H1 (cell line): ENCODE measurements at regions not wholly inside any gene's neighbourhood (a gene's known extent, or its start where the extent isn't known, plus 50 kb on each side); places are given as distances from the start of the nearest gene placed in this dataset.

Source experiments
- CTCF ChIA-PET: fragments of 300-600 bp; sonication (Branson Sonifier 250); formaldehyde crosslinking; loops from one replicate; lab custom pipeline; 2021; ENCODE audit not compliant: partially characterized antibody; lab: Charles Lee
- POLR2A ChIA-PET: fragments of 300-600 bp; sonication (Branson Sonifier 250); formaldehyde crosslinking; loops from one replicate; lab custom pipeline; 2021; ENCODE audit warnings: inconsistent platforms; ENCODE audit not compliant: partially characterized antibody; lab: Charles Lee
- DNase-seq, 2 experiments: peaks; one replicate each; pipeline versions ENCODE4 v3.0.0 to v3.0.0-alpha.2; 2010 to 2022; ENCODE audit warnings: low spot score in 2 of 2, low read depth in 1 of 2, mixed read lengths in 1 of 2
- FAIRE-seq: peaks from 2 replicates; lab custom pipeline; 2011; peaks lifted over from hg19 to GRCh38; lab: Jason Lieb, UNC
- H2AFZ ChIP-seq: 2 replicates; pipeline ENCODE4 v1.8.1; 2012; ENCODE audit warnings: low read length, inconsistent platforms
- H2AK5ac ChIP-seq: 2 replicates; pipeline ENCODE4 v1.6.1; 2013; ENCODE audit warnings: low read depth, low read length
- H2BK120ac ChIP-seq: replicated peaks from 2 replicates; pipeline ENCODE3; 2013; ENCODE audit warnings: low read depth, low read length, inconsistent platforms
- H2BK12ac ChIP-seq: 2 replicates; pipeline ENCODE4 v1.6.1; 2013; ENCODE audit warnings: low read depth, low read length
- H2BK15ac ChIP-seq: 2 replicates; pipeline ENCODE4 v1.6.1; 2013; ENCODE audit warnings: low read length
- H2BK20ac ChIP-seq: 2 replicates; pipeline ENCODE4 v1.6.1; 2013; ENCODE audit warnings: low read length
- H2BK5ac ChIP-seq: 2 replicates; pipeline ENCODE4 v1.6.1; 2013; ENCODE audit warnings: low read depth, low read length
- H3K14ac ChIP-seq: 2 replicates; pipeline ENCODE4 v1.6.1; 2013; ENCODE audit warnings: inconsistent platforms; ENCODE audit not compliant: insufficient read length
- H3K18ac ChIP-seq: 2 replicates; pipeline ENCODE4 v1.6.1; 2013; ENCODE audit warnings: low read length; ENCODE audit errors: extremely low read depth
- H3K23ac ChIP-seq: 2 replicates; pipeline ENCODE4 v1.6.1; 2013; ENCODE audit warnings: inconsistent platforms; ENCODE audit not compliant: insufficient read length
- H3K23me2 ChIP-seq: 2 replicates; pipeline ENCODE4 v1.6.1; 2013; ENCODE audit warnings: low read depth, low read length
- H3K27ac ChIP-seq: 2 replicates; pipeline ENCODE4 v1.6.1; 2011; ENCODE audit warnings: low read depth, low read length, inconsistent platforms
- H3K27me3 ChIP-seq, 4 experiments: replicated peaks in 1 of 4; 1 replicate in 1 of 4; 2 replicates in 3 of 4; pipeline versions ENCODE4 v1.6.1 to v1.8.1; 2011 to 2013; ENCODE audit warnings: low read length in 3 of 4, mild to moderate bottlenecking in 3 of 4, inconsistent platforms in 2 of 4, mixed read lengths in 2 of 4, moderate library complexity in 1 of 4; ENCODE audit not compliant: control insufficient read depth in 3 of 4, insufficient read depth in 3 of 4; ENCODE audit errors: extremely low read depth in 1 of 4
- H3K36me3 ChIP-seq, 4 experiments: 2 replicates each; pipeline versions ENCODE4 v1.6.1 to v1.8.1; 2011 to 2013; ENCODE audit warnings: mild to moderate bottlenecking in 4 of 4, low read length in 3 of 4, moderate library complexity in 2 of 4, control low read depth in 1 of 4, inconsistent platforms in 1 of 4; ENCODE audit not compliant: insufficient read depth in 4 of 4, control insufficient read depth in 2 of 4
- H3K4ac ChIP-seq: replicated peaks from 2 replicates; pipeline ENCODE3; 2013; ENCODE audit warnings: low read length, low read depth, mixed read lengths, inconsistent platforms; ENCODE audit not compliant: insufficient read length
- H3K4me1 ChIP-seq, 4 experiments: replicated peaks in 1 of 4; 1 replicate in 1 of 4; 2 replicates in 3 of 4; pipeline versions ENCODE4 v1.6.1 to v1.8.1; 2011 to 2013; ENCODE audit warnings: low read length in 3 of 4, inconsistent platforms in 2 of 4, mixed read lengths in 1 of 4; ENCODE audit not compliant: insufficient read depth in 4 of 4, control insufficient read depth in 3 of 4
- H3K4me2 ChIP-seq, 2 experiments: 2 replicates each; pipeline versions ENCODE4 v1.6.1 to v1.8.1; 2011 to 2013; ENCODE audit warnings: low read depth in 2 of 2, low read length in 2 of 2, control low read depth in 1 of 2, inconsistent platforms in 1 of 2, mild to moderate bottlenecking in 1 of 2; ENCODE audit not compliant: insufficient read depth in 1 of 2
- H3K4me3 ChIP-seq, 4 experiments: fragments of 200-600, 300-600 bp in 1 of 4; sonication (generic), shearing (Covaris generic), sonication (Bioruptor Twin) in 1 of 4; 2 replicates each; pipeline versions ENCODE4 v1.5.1 to v1.8.1; 2011 to 2016; ENCODE audit warnings: low read length in 4 of 4, low read depth in 3 of 4, control low read depth in 2 of 4, inconsistent platforms in 2 of 4, mild to moderate bottlenecking in 2 of 4, mixed read lengths in 1 of 4, moderate library complexity in 1 of 4; ENCODE audit not compliant: insufficient read depth in 2 of 4; ENCODE audit errors: extremely low read depth in 1 of 4
- H3K56ac ChIP-seq: replicated peaks from 2 replicates; pipeline ENCODE3; 2013; ENCODE audit warnings: low read depth, mild to moderate bottlenecking, mixed read lengths, low read length, inconsistent platforms; ENCODE audit not compliant: insufficient read length
- H3K79me1 ChIP-seq: 2 replicates; pipeline ENCODE4 v1.6.1; 2013; ENCODE audit warnings: low read depth, low read length, control low read depth
- H3K79me2 ChIP-seq, 2 experiments: 2 replicates each; pipeline versions ENCODE4 v1.6.1 to v1.8.1; 2012 to 2013; ENCODE audit warnings: low read length in 2 of 2, mild to moderate bottlenecking in 2 of 2, inconsistent platforms in 1 of 2; ENCODE audit not compliant: insufficient read depth in 2 of 2, control insufficient read depth in 1 of 2
- H3K9ac ChIP-seq, 4 experiments: replicated peaks in 1 of 4; 1 replicate in 1 of 4; 2 replicates in 3 of 4; pipeline versions ENCODE4 v1.6.1 to v1.8.1; 2011 to 2013; ENCODE audit warnings: low read depth in 3 of 4, low read length in 3 of 4, control low read depth in 2 of 4, mild to moderate bottlenecking in 2 of 4, moderate library complexity in 2 of 4, inconsistent platforms in 1 of 4; ENCODE audit errors: extremely low read depth in 1 of 4
- H3K9me3 ChIP-seq, 2 experiments: 2 replicates each; pipeline versions ENCODE4 v1.6.1 to v1.8.1; 2012 to 2013; ENCODE audit warnings: mild to moderate bottlenecking in 2 of 2, moderate library complexity in 2 of 2, control low read depth in 1 of 2, inconsistent platforms in 1 of 2, low read depth in 1 of 2, low read length in 1 of 2, mixed read lengths in 1 of 2; ENCODE audit not compliant: insufficient read depth in 2 of 2
- H4K20me1 ChIP-seq, 2 experiments: replicated peaks in 1 of 2; 2 replicates each; pipeline versions ENCODE3 to v1.8.1; 2011 to 2013; ENCODE audit warnings: inconsistent platforms in 2 of 2, low read length in 2 of 2, mild to moderate bottlenecking in 1 of 2; ENCODE audit not compliant: insufficient read depth in 2 of 2, control insufficient read depth in 1 of 2
- H4K5ac ChIP-seq: 2 replicates; pipeline ENCODE4 v1.6.1; 2013; ENCODE audit warnings: low read length, low read depth, mixed read lengths, inconsistent platforms; ENCODE audit not compliant: insufficient read length
- H4K8ac ChIP-seq: 2 replicates; pipeline ENCODE4 v1.8.0; 2013; ENCODE audit warnings: mild to moderate bottlenecking, moderate library complexity, low read length, inconsistent platforms; ENCODE audit not compliant: insufficient read depth; ENCODE audit errors: extremely low read depth
- H4K91ac ChIP-seq: replicated peaks from 2 replicates; pipeline ENCODE3; 2013; ENCODE audit warnings: low read length, mixed read lengths, inconsistent platforms; ENCODE audit not compliant: insufficient read length
- CHD1 ChIP-seq: IDR thresholded peaks from 2 replicates; pipeline ENCODE4 v1.6.1; 2012; ENCODE audit warnings: low read depth, low read length, improper control_type of control experiment
- JUND ChIP-seq: IDR thresholded peaks from 2 replicates; pipeline ENCODE4 v1.6.1; 2011; ENCODE audit warnings: mild to moderate bottlenecking, improper control_type of control experiment, low read length
- KDM1A ChIP-seq: fragments of 200-600, 300-600 bp; sonication (generic); IDR thresholded peaks from 2 replicates; pipeline ENCODE4 v1.7.1; 2016; ENCODE audit warnings: mild to moderate bottlenecking, low read length, borderline replicate concordance
- POLR2AphosphoS5 ChIP-seq: IDR thresholded peaks from 2 replicates; pipeline ENCODE4 v1.6.1; 2011; ENCODE audit warnings: low read depth, low read length
- RBBP5 ChIP-seq: IDR thresholded peaks from 2 replicates; pipeline ENCODE4 v1.7.1; 2012; ENCODE audit warnings: low read depth, mild to moderate bottlenecking, inconsistent platforms, low read length, moderate library complexity, borderline replicate concordance
- SP2 ChIP-seq: IDR thresholded peaks from 2 replicates; pipeline ENCODE4 v1.6.1; 2012; ENCODE audit warnings: mild to moderate bottlenecking, low read length, inconsistent platforms
- TCF12 ChIP-seq: IDR thresholded peaks from 2 replicates; pipeline ENCODE4 v1.6.1; 2011; ENCODE audit warnings: low read depth, mild to moderate bottlenecking, low read length
- TEAD4 ChIP-seq: IDR thresholded peaks from 2 replicates; pipeline ENCODE4 v1.6.1; 2012; ENCODE audit warnings: low read depth, low read length, inconsistent platforms, mixed read lengths
- YY1 ChIP-seq: IDR thresholded peaks from 2 replicates; pipeline ENCODE4 v1.6.1; 2011; ENCODE audit warnings: low read depth, mild to moderate bottlenecking, low read length
- WGBS, 2 experiments: shearing (Covaris generic) in 1 of 2; methylation state at CpG; one replicate each; pipeline versions ENCODE4 v1.1.6 to v1.1.7; 2013 to 2015; ENCODE audit warnings: low lambda C conversion rate in 2 of 2, mixed read lengths in 2 of 2, inconsistent platforms in 1 of 2, low coverage in 1 of 2, missing lambda C conversion rate in 1 of 2; ENCODE audit not compliant: insufficient replicate concordance in 2 of 2, insufficient coverage in 1 of 2, insufficient read length in 1 of 2; ENCODE audit errors: extremely low coverage in 1 of 2, missing lambda C conversion rate in 1 of 2; 5-methylcytosine and 5-hydroxymethylcytosine counted together
- TF ChIP-seq, protein P1 (sequence below), 3 experiments: IDR thresholded peaks; 1 replicate in 2 of 3; 2 replicates in 1 of 3; pipeline versions ENCODE4 v1.5.1 to v1.6.1; 2011; ENCODE audit warnings: low read length in 3 of 3, mild to moderate bottlenecking in 3 of 3, inconsistent platforms in 2 of 3, low read depth in 1 of 3, moderate library complexity in 1 of 3; ENCODE audit not compliant: insufficient read depth in 1 of 3; ENCODE audit errors: control extremely low read depth in 1 of 3
- TF ChIP-seq, protein P2 (sequence below): IDR thresholded peaks from 2 replicates; pipeline ENCODE4 v1.6.1; 2011; ENCODE audit warnings: low read depth, mild to moderate bottlenecking, low read length; ENCODE audit not compliant: insufficient read depth

DNA sequence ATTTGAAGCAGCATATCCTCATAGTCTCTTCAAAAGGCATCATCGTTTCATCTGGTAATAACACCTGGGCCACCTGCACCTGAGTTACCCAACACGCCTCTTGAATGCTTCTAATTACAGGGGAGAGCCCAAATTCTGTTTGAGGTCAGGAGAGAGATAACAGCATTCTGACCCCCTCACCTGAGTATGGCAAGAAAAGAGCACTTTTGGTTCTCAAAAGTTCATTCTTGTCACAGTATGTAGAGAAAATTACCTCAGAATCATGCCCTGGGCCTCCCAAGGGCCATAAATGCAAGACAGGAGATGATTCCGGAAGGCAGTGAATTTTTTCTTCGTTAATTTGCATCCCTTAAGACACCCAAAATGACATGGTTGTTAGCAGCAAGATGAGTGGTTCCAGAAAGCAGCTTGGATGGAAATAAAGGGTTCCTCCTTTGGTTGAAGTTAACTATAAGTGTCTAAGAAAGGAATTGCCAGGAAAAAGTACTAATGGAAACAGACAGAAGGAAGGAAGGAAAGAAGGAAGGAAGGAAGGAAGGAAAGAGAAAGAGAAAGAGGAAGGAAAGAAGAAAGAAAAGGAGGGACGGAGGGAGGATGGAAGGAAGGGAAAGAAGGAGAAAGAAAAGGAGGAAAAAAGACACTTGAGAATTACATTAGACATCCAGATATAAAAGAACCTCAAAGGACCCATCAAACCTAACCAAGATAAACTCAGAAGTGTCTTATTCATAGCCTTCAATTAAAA lies 228.4 kb upstream of the RHOBTB1 start:
- H3K23ac ChIP-seq = no peak overlapping the region
- H2AK5ac ChIP-seq = no peak overlapping the region
- H4K91ac ChIP-seq = no peak overlapping the region
- H4K20me1 ChIP-seq = no peaks in the 10 kb centered on the region
- H3K9me3 ChIP-seq = no peaks in the 10 kb centered on the region
- no peak overlapping the region for H3K27ac ChIP-seq
- no peaks in the 10 kb centered on the region for H3K4me1 ChIP-seq
- CTCF ChIA-PET = no interaction called here
- H2BK15ac ChIP-seq = no peak overlapping the region
- no peak overlapping the region for H4K8ac ChIP-seq
- WGBS, 2 experiments = 86% methylated on average over 5 of the region's 5 CpGs; no CpG with 5 or more reads in 1 of the 2 experiments
- no peak overlapping the region for H4K5ac ChIP-seq
- no peak overlapping the region for H2BK5ac ChIP-seq
- H3K79me2 ChIP-seq = no peaks in the 10 kb centered on the region
- no peaks in the 10 kb centered on the region for H3K79me1 ChIP-seq
- H2BK12ac ChIP-seq = no peak overlapping the region
- H3K18ac ChIP-seq = no peak overlapping the region
- H3K4me2 ChIP-seq = no peak overlapping the region
- H3K9ac ChIP-seq = no peak overlapping the region
- no peaks in the 10 kb centered on the region; the same call in 1 of the 2 replicates for H3K23me2 ChIP-seq
- no peak overlapping the region for H3K14ac ChIP-seq
- H3K4ac ChIP-seq = no peak overlapping the region
- FAIRE-seq = no peak
- H2BK20ac ChIP-seq = no peak overlapping the region
- no peak overlapping the region for H2BK120ac ChIP-seq
- H2AFZ ChIP-seq = no peak overlapping the region
- H3K36me3 ChIP-seq = no peaks in the 10 kb centered on the region
- POLR2A ChIA-PET = no interaction called here
- H3K27me3 ChIP-seq = no peaks in the 10 kb centered on the region
- DNase-seq = no peak
- H3K4me3 ChIP-seq = no peak overlapping the region
- H3K56ac ChIP-seq = no peak overlapping the region
- TF ChIP-seq CHD1 (no peak), YY1 (no peak), KDM1A (no peak), JUND (no peak), SP2 (no peak), RBBP5 (no peak), POLR2AphosphoS5 (no peak), TCF12 (no peak), TEAD4 (no peak)
- TF ChIP-seq, protein P1, sequence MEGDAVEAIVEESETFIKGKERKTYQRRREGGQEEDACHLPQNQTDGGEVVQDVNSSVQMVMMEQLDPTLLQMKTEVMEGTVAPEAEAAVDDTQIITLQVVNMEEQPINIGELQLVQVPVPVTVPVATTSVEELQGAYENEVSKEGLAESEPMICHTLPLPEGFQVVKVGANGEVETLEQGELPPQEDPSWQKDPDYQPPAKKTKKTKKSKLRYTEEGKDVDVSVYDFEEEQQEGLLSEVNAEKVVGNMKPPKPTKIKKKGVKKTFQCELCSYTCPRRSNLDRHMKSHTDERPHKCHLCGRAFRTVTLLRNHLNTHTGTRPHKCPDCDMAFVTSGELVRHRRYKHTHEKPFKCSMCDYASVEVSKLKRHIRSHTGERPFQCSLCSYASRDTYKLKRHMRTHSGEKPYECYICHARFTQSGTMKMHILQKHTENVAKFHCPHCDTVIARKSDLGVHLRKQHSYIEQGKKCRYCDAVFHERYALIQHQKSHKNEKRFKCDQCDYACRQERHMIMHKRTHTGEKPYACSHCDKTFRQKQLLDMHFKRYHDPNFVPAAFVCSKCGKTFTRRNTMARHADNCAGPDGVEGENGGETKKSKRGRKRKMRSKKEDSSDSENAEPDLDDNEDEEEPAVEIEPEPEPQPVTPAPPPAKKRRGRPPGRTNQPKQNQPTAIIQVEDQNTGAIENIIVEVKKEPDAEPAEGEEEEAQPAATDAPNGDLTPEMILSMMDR (IDR thresholded peaks at IDR 0.05; ENCODE audit: control extremely low read depth in 1 of 3, insufficient read depth in 1 of 3, low read depth in 1 of 3, low read length in 3 of 3) = no peak
- TF ChIP-seq, protein P2, sequence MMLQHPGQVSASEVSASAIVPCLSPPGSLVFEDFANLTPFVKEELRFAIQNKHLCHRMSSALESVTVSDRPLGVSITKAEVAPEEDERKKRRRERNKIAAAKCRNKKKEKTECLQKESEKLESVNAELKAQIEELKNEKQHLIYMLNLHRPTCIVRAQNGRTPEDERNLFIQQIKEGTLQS = no peak
